GM12878 (cell line): ENCODE measurements at regions not wholly inside any gene's neighbourhood (a gene's known extent, or its start where the extent isn't known, plus 50 kb on each side); places are given as distances from the start of the nearest gene placed in this dataset.

Experiments used
- ATAC-seq: fragments of 200-7000 bp; cut with Tn5 transposase; 3 replicates; pipeline ENCODE4 v1.9.1; 2020; ENCODE audit warnings: mild to moderate bottlenecking, moderate library complexity
- BruUV-seq: library from RNA; stranded (reverse); fragments of 400-500 nt; replicated peaks from 2 replicates; lab custom pipeline; 2021; lab: Mats Ljungman, UMichigan
- CTCF ChIA-PET: fragments of 300-600 bp; sonication (Branson Sonifier 250); formaldehyde crosslinking; extraction: SDS; loops from one replicate; lab custom pipeline; 2021; ENCODE audit warnings: inconsistent platforms; lab: Yijun Ruan, JAX
- POLR2A ChIA-PET: fragments of 350-600 bp; formaldehyde crosslinking; extraction: SDS; loops from one replicate; lab custom pipeline; 2021; ENCODE audit warnings: inconsistent platforms; lab: Charles Lee
- RAD21 ChIA-PET: fragments of 300-600 bp; sonication (Branson Sonifier 250); formaldehyde crosslinking; loops from one replicate; lab custom pipeline; 2023; ENCODE audit warnings: antibody characterized with exemption; ENCODE audit not compliant: unreplicated experiment; lab: Charles Lee
- SMC1A ChIA-PET: fragments of 300-600 bp; sonication (Branson Sonifier 250); formaldehyde crosslinking; loops from one replicate; lab custom pipeline; 2023; ENCODE audit not compliant: unreplicated experiment, uncharacterized antibody; lab: Charles Lee
- DNase-seq: peaks from one replicate; pipeline ENCODE4 v3.0.0-alpha.2; 2011; ENCODE audit warnings: low read depth, low spot score
- FAIRE-seq: peaks from 3 replicates; lab custom pipeline; 2011; peaks lifted over from hg19 to GRCh38; lab: Jason Lieb, UNC
- H2AFZ ChIP-seq: 2 replicates; pipeline ENCODE4 v1.6.0; 2011; ENCODE audit warnings: low read depth, low read length, control low read depth; ENCODE audit not compliant: control insufficient read depth
- H3K27ac ChIP-seq: 2 replicates; pipeline ENCODE4 v1.5.1; 2011; ENCODE audit warnings: control low read depth; ENCODE audit not compliant: control insufficient read depth, insufficient read depth
- H3K27me3 ChIP-seq, 2 experiments: replicated peaks in 1 of 2; 2 replicates each; pipeline versions ENCODE4 v1.6.0 to v1.6.1; 2011; ENCODE audit warnings: low read length in 1 of 2; ENCODE audit not compliant: control insufficient read depth in 2 of 2, insufficient read depth in 2 of 2
- H3K36me3 ChIP-seq, 2 experiments: 2 replicates each; pipeline ENCODE4 v1.5.1; 2011; ENCODE audit warnings: low read length in 1 of 2; ENCODE audit not compliant: control insufficient read depth in 2 of 2, insufficient read depth in 2 of 2
- H3K4me1 ChIP-seq: 2 replicates; pipeline ENCODE4 v1.6.1; 2011; ENCODE audit warnings: mild to moderate bottlenecking, low read length, moderate library complexity, mixed read lengths; ENCODE audit not compliant: control insufficient read depth, insufficient read depth
- H3K4me2 ChIP-seq: 2 replicates; pipeline ENCODE4 v1.6.0; 2011; ENCODE audit warnings: control low read depth; ENCODE audit not compliant: control insufficient read depth, insufficient read depth
- H3K4me3 ChIP-seq: fragments of 200-600 bp; sonication (generic); 2 replicates; pipeline ENCODE4 v1.5.1; 2016
- H3K79me2 ChIP-seq: 2 replicates; pipeline ENCODE4 v1.6.0; 2011; ENCODE audit warnings: low read length; ENCODE audit not compliant: control insufficient read depth, insufficient read depth
- H3K9ac ChIP-seq: 2 replicates; pipeline ENCODE4 v1.8.0; 2011; ENCODE audit warnings: low read length, control low read depth, mixed read lengths; ENCODE audit not compliant: control insufficient read depth, insufficient read depth
- H3K9me3 ChIP-seq: replicated peaks from 3 replicates; pipeline ENCODE4 v1.5.1; 2011; ENCODE audit warnings: mild to moderate bottlenecking, low read length; ENCODE audit not compliant: control insufficient read depth, insufficient read depth
- H4K20me1 ChIP-seq: 2 replicates; pipeline ENCODE4 v1.6.0; 2011; ENCODE audit not compliant: control insufficient read depth, insufficient read depth
- JUND ChIP-seq: IDR thresholded peaks from 2 replicates; pipeline ENCODE4 v1.6.1; 2012; ENCODE audit warnings: low read depth, mild to moderate bottlenecking, low read length, improper control_type of control experiment, moderate library complexity
- MTA3 ChIP-seq: IDR thresholded peaks from 2 replicates; pipeline ENCODE4 v1.6.1; 2012; ENCODE audit warnings: low read length, inconsistent platforms, borderline replicate concordance
- NFYB ChIP-seq: IDR thresholded peaks from 2 replicates; pipeline ENCODE4 v1.6.1; 2011; ENCODE audit warnings: low read depth, mild to moderate bottlenecking, low read length, improper control_type of control experiment, moderate library complexity; ENCODE audit not compliant: insufficient read depth
- ZBTB40 ChIP-seq: fragments of 450-650 bp; IDR thresholded peaks from 2 replicates; pipeline ENCODE4 v1.6.1; 2016; ENCODE audit warnings: mild to moderate bottlenecking, moderate library complexity, borderline replicate concordance
- ZZZ3 ChIP-seq: IDR thresholded peaks from 2 replicates; pipeline ENCODE4 v1.6.1; 2011; ENCODE audit warnings: low read depth; ENCODE audit not compliant: control insufficient read depth, insufficient read length
- in situ Hi-C: fragments of 300-500 bp; cut with MboI; formaldehyde crosslinking; loops from 9 replicates; pipeline ENCODE4 v1.14.3; 2018; ENCODE audit warnings: mixed read lengths
- intact Hi-C: fragments of 100-400 bp; cut with micrococcal nuclease; formaldehyde crosslinking; loops from one replicate; pipeline ENCODE4 v1.14.2; 2022; ENCODE audit not compliant: unreplicated experiment
- TF ChIP-seq, protein P1 (sequence below): fragments of 150-350 bp; IDR thresholded peaks from 2 replicates; pipeline ENCODE4 v1.6.1; 2016; ENCODE audit warnings: low read depth, low read length

GRCh38 chr9:34866614-34867013 is 91.5 kb upstream of the PHF24 start:
- peaks cover 3% of the 10 kb centered on the region; the same call in 2 of the 3 replicates for H3K9me3 ChIP-seq
- H4K20me1 ChIP-seq: no peaks in the 10 kb centered on the region
- no peak for ATAC-seq
- H3K27me3 ChIP-seq: no peaks in the 10 kb centered on the region
- no peak for DNase-seq
- ChIA-PET POLR2A (no interaction called here), SMC1A (no interaction called here), CTCF (no interaction called here), RAD21 (no interaction called here)
- in situ Hi-C loops (no loop called here), intact Hi-C loops (loop anchor here (1.0 to 10.0 kb wide), 2 partner anchors 52 to 106 kb away; no protein-coding TSS in a partner anchor)
- no peak overlapping the region for H3K27ac ChIP-seq
- H3K9ac ChIP-seq: no peak overlapping the region
- H3K4me1 ChIP-seq: no peaks in the 10 kb centered on the region
- no TSS peak for BruUV-seq
- H3K79me2 ChIP-seq: no peaks in the 10 kb centered on the region
- H3K36me3 ChIP-seq: no peaks in the 10 kb centered on the region
- TF ChIP-seq MTA3: no peak
- TF ChIP-seq, protein P1, sequence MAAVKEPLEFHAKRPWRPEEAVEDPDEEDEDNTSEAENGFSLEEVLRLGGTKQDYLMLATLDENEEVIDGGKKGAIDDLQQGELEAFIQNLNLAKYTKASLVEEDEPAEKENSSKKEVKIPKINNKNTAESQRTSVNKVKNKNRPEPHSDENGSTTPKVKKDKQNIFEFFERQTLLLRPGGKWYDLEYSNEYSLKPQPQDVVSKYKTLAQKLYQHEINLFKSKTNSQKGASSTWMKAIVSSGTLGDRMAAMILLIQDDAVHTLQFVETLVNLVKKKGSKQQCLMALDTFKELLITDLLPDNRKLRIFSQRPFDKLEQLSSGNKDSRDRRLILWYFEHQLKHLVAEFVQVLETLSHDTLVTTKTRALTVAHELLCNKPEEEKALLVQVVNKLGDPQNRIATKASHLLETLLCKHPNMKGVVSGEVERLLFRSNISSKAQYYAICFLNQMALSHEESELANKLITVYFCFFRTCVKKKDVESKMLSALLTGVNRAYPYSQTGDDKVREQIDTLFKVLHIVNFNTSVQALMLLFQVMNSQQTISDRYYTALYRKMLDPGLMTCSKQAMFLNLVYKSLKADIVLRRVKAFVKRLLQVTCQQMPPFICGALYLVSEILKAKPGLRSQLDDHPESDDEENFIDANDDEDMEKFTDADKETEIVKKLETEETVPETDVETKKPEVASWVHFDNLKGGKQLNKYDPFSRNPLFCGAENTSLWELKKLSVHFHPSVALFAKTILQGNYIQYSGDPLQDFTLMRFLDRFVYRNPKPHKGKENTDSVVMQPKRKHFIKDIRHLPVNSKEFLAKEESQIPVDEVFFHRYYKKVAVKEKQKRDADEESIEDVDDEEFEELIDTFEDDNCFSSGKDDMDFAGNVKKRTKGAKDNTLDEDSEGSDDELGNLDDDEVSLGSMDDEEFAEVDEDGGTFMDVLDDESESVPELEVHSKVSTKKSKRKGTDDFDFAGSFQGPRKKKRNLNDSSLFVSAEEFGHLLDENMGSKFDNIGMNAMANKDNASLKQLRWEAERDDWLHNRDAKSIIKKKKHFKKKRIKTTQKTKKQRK: no peak
- no peak for TF ChIP-seq ZZZ3
- TF ChIP-seq JUND: no peak
- no peak for TF ChIP-seq NFYB
- no peak for TF ChIP-seq ZBTB40
- H2AFZ ChIP-seq: no peak overlapping the region
- no peak overlapping the region for H3K4me2 ChIP-seq
- no peak for FAIRE-seq
- H3K4me3 ChIP-seq: no peak overlapping the region
